ENCODE measurements at regions not wholly inside any gene's neighbourhood (a gene's known extent, or its start where the extent isn't known, plus 50 kb on each side); places are given as distances from the start of the nearest gene placed in this dataset.

GRCh38 chr4:180852738-180853137 lies 1390.5 kb upstream of the TENM3 start:
- H3K4me3 ChIP-seq (ENCODE audit: low read depth, low read length): no peak overlapping the region
- H2AFZ ChIP-seq (ENCODE audit: low read length, unreplicated experiment): no peak overlapping the region
- H3K27ac ChIP-seq (ENCODE audit: low read depth, low read length): no peak overlapping the region
- H3K36me3 ChIP-seq (ENCODE audit: insufficient read depth, low read length): no peaks in the 10 kb centered on the region
- peaks cover 7% of the 10 kb centered on the region for H3K27me3 ChIP-seq (ENCODE audit: insufficient read depth, low read length)
- H3K4me1 ChIP-seq (ENCODE audit: control insufficient read depth, insufficient read depth, low read length, unreplicated experiment): no peaks in the 10 kb centered on the region
- H3K79me2 ChIP-seq (ENCODE audit: control insufficient read depth, insufficient read depth, low read length, unreplicated experiment): no peaks in the 10 kb centered on the region

DNA sequence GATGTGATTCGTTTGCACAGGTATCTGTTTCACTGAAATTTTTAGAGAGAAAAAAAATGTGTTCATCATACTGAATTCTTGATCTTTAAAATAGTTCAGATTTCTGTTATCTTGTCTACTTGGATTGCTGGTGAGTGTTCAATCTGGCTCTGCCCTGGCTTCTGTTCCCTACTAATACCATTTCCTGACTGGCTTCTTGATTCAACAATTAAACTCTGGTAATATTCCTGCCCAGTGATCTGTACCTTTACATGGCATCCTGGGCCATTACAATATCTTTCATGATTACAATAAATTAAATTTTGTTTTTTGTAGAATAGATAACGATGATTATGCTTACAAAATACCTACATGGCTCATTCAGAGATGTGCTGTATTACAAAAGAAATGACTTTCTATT lies 1388.0 kb upstream of the TENM3 start:
- H3K36me3 ChIP-seq (ENCODE audit: insufficient read depth, low read length): no peaks in the 10 kb centered on the region

GRCh38 chr4:180860089-180860720 lies 1383.0 kb upstream of the TENM3 start:
- Histone ChIP-seq H3K4me1 (ENCODE audit: control insufficient read depth, insufficient read depth, low read length, unreplicated experiment) (no peaks in the 10 kb centered on the region), H3K27me3 (ENCODE audit: insufficient read depth, low read length) (no peaks in the 10 kb centered on the region), H2AFZ (ENCODE audit: low read length, unreplicated experiment) (no peak overlapping the region), H3K79me2 (ENCODE audit: control insufficient read depth, insufficient read depth, low read length, unreplicated experiment) (no peaks in the 10 kb centered on the region), H3K27ac (ENCODE audit: low read depth, low read length) (no peak overlapping the region), H3K4me3 (ENCODE audit: low read depth, low read length) (no peak overlapping the region), H3K36me3 (ENCODE audit: insufficient read depth, low read length) (no peaks in the 10 kb centered on the region)

More for the DNA sequence above, 1388.0 kb upstream of the TENM3 start:
- Histone ChIP-seq H3K79me2 (ENCODE audit: control insufficient read depth, insufficient read depth, low read length, unreplicated experiment) (no peaks in the 10 kb centered on the region), H3K4me1 (ENCODE audit: control insufficient read depth, insufficient read depth, low read length, unreplicated experiment) (no peaks in the 10 kb centered on the region), H3K27me3 (ENCODE audit: insufficient read depth, low read length) (no peaks in the 10 kb centered on the region; the same call in 1 of the 2 replicates), H2AFZ (ENCODE audit: low read length, unreplicated experiment) (no peak overlapping the region), H3K4me3 (ENCODE audit: low read depth, low read length) (no peak overlapping the region), H3K27ac (ENCODE audit: low read depth, low read length) (no peak overlapping the region)

GRCh38 chr4:180861651-180862050 lies 1381.6 kb upstream of the TENM3 start:
- H3K36me3 ChIP-seq (ENCODE audit: insufficient read depth, low read length): no peaks in the 10 kb centered on the region
- H3K79me2 ChIP-seq (ENCODE audit: control insufficient read depth, insufficient read depth, low read length, unreplicated experiment): no peaks in the 10 kb centered on the region
- 0 out of 2 replicates have a peak, but pooled peaks cover 3% of the 10 kb centered on the region for H3K27me3 ChIP-seq (ENCODE audit: insufficient read depth, low read length)
- no peak overlapping the region for H3K27ac ChIP-seq (ENCODE audit: low read depth, low read length)
- no peak overlapping the region for H2AFZ ChIP-seq (ENCODE audit: low read length, unreplicated experiment)
- no peaks in the 10 kb centered on the region for H3K4me1 ChIP-seq (ENCODE audit: control insufficient read depth, insufficient read depth, low read length, unreplicated experiment)
- H3K4me3 ChIP-seq (ENCODE audit: low read depth, low read length): no peak overlapping the region

DNA sequence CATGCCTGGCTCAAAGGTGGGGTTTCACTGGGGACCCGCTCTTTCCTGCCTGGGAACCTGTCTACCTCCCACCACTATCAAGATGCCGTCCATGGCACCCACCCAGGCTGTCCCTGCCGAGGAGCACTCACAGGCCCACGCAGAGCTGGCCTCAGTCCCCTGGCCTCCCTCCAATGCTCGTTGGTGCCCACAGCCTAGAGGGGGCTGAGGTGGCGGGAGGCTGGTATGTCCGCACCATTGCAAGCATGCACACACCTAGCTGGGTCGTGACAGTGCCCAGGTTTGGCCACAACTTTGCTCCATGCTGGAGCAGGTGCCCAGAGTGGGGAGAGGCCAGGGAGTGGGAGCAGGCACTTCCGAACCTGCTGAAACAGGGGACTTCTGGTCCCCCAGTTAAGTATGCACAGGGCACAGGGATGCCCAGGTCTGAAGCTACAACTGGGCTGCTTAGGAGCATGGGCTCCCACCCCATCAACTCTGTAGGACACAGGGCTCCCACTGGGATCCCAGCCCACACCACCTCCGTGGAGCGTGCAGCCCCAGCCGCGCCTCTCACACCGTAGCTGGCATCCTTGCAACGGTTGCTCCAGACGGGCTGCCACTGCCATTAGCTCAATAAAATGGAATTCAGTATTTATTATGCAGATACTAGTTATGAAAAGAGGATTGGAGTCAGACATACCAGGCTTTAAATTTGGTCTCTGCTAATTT lies 1376.1 kb upstream of the TENM3 start:
- H3K79me2 ChIP-seq (ENCODE audit: control insufficient read depth, insufficient read depth, low read length, unreplicated experiment): no peaks in the 10 kb centered on the region
- H3K4me1 ChIP-seq (ENCODE audit: control insufficient read depth, insufficient read depth, low read length, unreplicated experiment): no peaks in the 10 kb centered on the region
- H3K27me3 ChIP-seq (ENCODE audit: insufficient read depth, low read length): 0 out of 2 replicates have a peak, but pooled peaks cover 3% of the 10 kb centered on the region
- H2AFZ ChIP-seq (ENCODE audit: low read length, unreplicated experiment): no peak overlapping the region
- H3K36me3 ChIP-seq (ENCODE audit: insufficient read depth, low read length): no peaks in the 10 kb centered on the region
- H3K4me3 ChIP-seq (ENCODE audit: low read depth, low read length): no peak overlapping the region
- H3K27ac ChIP-seq (ENCODE audit: low read depth, low read length): no peak overlapping the region

DNA sequence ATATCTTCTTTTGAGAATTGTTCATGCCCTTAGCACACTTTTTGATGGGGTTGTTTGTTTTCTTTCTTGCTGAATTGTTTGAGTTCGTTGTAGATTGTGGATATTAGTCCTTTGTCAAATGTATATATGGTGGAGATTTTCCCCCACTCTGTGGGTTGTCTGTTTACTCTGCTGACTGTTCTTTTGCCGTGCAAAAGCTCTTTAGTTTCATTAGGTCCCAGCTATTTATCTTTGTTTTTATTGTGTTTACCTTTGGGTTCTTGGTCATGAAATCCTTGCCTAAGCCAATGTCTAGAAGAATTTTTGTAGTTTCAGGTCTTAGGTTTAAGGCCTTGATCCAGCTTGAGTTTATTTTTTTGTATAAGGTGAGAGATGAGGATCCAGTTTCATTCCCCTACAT lies 1372.6 kb upstream of the TENM3 start:
- no peaks in the 10 kb centered on the region for H3K36me3 ChIP-seq (ENCODE audit: insufficient read depth, low read length)
- no peaks in the 10 kb centered on the region for H3K27me3 ChIP-seq (ENCODE audit: insufficient read depth, low read length)
- H3K27ac ChIP-seq (ENCODE audit: low read depth, low read length): no peak overlapping the region
- H3K4me3 ChIP-seq (ENCODE audit: low read depth, low read length): no peak overlapping the region
- no peaks in the 10 kb centered on the region for H3K4me1 ChIP-seq (ENCODE audit: control insufficient read depth, insufficient read depth, low read length, unreplicated experiment)
- no peaks in the 10 kb centered on the region for H3K79me2 ChIP-seq (ENCODE audit: control insufficient read depth, insufficient read depth, low read length, unreplicated experiment)
- no peak overlapping the region for H2AFZ ChIP-seq (ENCODE audit: low read length, unreplicated experiment)

DNA sequence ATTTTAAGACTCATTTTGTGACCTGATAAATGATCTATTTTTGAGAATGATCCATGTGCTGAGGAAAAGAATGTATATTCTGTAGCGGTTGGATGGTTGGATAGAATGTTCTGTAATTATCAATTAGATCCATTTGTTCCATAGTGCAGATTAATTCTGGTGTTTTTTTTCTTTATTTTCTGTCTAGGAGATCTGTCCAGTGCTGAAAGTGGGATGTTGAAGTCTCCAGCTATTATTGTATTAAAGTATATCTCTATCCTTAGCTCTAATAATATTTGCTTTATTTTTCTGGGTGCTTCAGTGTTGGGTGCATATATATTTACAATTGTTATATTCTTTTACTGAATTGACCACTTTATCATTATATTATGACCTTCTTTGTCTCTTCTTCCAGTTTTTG lies 1344.9 kb upstream of the TENM3 start:
- Histone ChIP-seq H3K36me3 (ENCODE audit: insufficient read depth, low read length) (no peaks in the 10 kb centered on the region), H2AFZ (ENCODE audit: low read length, unreplicated experiment) (no peak overlapping the region), H3K4me1 (ENCODE audit: control insufficient read depth, insufficient read depth, low read length, unreplicated experiment) (no peaks in the 10 kb centered on the region), H3K79me2 (ENCODE audit: control insufficient read depth, insufficient read depth, low read length, unreplicated experiment) (no peaks in the 10 kb centered on the region), H3K4me3 (ENCODE audit: low read depth, low read length) (no peak overlapping the region), H3K27ac (ENCODE audit: low read depth, low read length) (no peak overlapping the region), H3K27me3 (ENCODE audit: insufficient read depth, low read length) (no peaks in the 10 kb centered on the region)

- Histone ChIP-seq H2AFZ (ENCODE audit: low read length, unreplicated experiment) (no peak overlapping the region), H3K36me3 (ENCODE audit: insufficient read depth, low read length) (no peaks in the 10 kb centered on the region), H3K27me3 (ENCODE audit: insufficient read depth, low read length) (no peaks in the 10 kb centered on the region), H3K27ac (ENCODE audit: low read depth, low read length) (no peak overlapping the region), H3K79me2 (ENCODE audit: control insufficient read depth, insufficient read depth, low read length, unreplicated experiment) (no peaks in the 10 kb centered on the region), H3K4me3 (ENCODE audit: low read depth, low read length) (no peak overlapping the region), H3K4me1 (ENCODE audit: control insufficient read depth, insufficient read depth, low read length, unreplicated experiment) (no peaks in the 10 kb centered on the region)
Measured at GRCh38 chr4:180900781-180901180, 1342.4 kb upstream of the TENM3 start.

GRCh38 chr4:180909279-180909678 lies 1333.9 kb upstream of the TENM3 start:
- Histone ChIP-seq H3K36me3 (ENCODE audit: insufficient read depth, low read length) (no peaks in the 10 kb centered on the region), H2AFZ (ENCODE audit: low read length, unreplicated experiment) (no peak overlapping the region), H3K27ac (ENCODE audit: low read depth, low read length) (no peak overlapping the region), H3K4me3 (ENCODE audit: low read depth, low read length) (no peak overlapping the region), H3K4me1 (ENCODE audit: control insufficient read depth, insufficient read depth, low read length, unreplicated experiment) (no peaks in the 10 kb centered on the region), H3K79me2 (ENCODE audit: control insufficient read depth, insufficient read depth, low read length, unreplicated experiment) (no peaks in the 10 kb centered on the region), H3K27me3 (ENCODE audit: insufficient read depth, low read length) (no peaks in the 10 kb centered on the region)

DNA sequence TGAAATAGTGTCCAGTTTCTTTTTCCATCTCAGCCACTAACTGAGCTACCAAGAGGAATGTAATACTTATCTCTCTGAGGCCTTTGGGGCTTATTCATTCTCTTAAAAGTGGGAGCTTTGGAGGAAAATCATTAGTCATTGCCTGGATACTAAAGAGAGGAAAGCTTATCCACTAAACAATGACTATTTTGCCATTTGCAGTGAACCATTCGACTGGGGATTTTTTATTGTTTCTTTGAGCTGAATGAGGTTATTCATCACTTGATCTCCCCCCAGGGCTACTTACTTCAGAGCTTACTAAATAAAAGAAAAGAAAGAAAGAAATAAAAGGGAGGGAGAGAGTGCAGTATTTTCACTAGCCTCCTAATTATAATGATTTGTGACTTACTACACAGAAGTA lies 1329.5 kb upstream of the TENM3 start:
- Histone ChIP-seq H3K79me2 (ENCODE audit: control insufficient read depth, insufficient read depth, low read length, unreplicated experiment) (no peaks in the 10 kb centered on the region), H3K27me3 (ENCODE audit: insufficient read depth, low read length) (no peaks in the 10 kb centered on the region), H3K4me1 (ENCODE audit: control insufficient read depth, insufficient read depth, low read length, unreplicated experiment) (no peaks in the 10 kb centered on the region), H3K36me3 (ENCODE audit: insufficient read depth, low read length) (no peaks in the 10 kb centered on the region), H2AFZ (ENCODE audit: low read length, unreplicated experiment) (peak overlapping the region; percentile 10), H3K4me3 (ENCODE audit: low read depth, low read length) (no peak overlapping the region), H3K27ac (ENCODE audit: low read depth, low read length) (no peak overlapping the region)

- no peaks in the 10 kb centered on the region for H3K27me3 ChIP-seq (ENCODE audit: insufficient read depth, low read length)
- no peaks in the 10 kb centered on the region for H3K36me3 ChIP-seq (ENCODE audit: insufficient read depth, low read length)
- no peaks in the 10 kb centered on the region for H3K79me2 ChIP-seq (ENCODE audit: control insufficient read depth, insufficient read depth, low read length, unreplicated experiment)
- no peak overlapping the region for H2AFZ ChIP-seq (ENCODE audit: low read length, unreplicated experiment)
- no peaks in the 10 kb centered on the region for H3K4me1 ChIP-seq (ENCODE audit: control insufficient read depth, insufficient read depth, low read length, unreplicated experiment)
- H3K27ac ChIP-seq (ENCODE audit: low read depth, low read length): peak overlapping the region; percentile 32; the same call in 1 of the 2 replicates
- no peak overlapping the region for H3K4me3 ChIP-seq (ENCODE audit: low read depth, low read length)
Measured at GRCh38 chr4:180923486-180923885, 1319.7 kb upstream of the TENM3 start.
